ENCODE measurements at regions not wholly inside any gene's neighbourhood (a gene's known extent, or its start where the extent isn't known, plus 50 kb on each side); places are given as distances from the start of the nearest gene placed in this dataset.

DNA sequence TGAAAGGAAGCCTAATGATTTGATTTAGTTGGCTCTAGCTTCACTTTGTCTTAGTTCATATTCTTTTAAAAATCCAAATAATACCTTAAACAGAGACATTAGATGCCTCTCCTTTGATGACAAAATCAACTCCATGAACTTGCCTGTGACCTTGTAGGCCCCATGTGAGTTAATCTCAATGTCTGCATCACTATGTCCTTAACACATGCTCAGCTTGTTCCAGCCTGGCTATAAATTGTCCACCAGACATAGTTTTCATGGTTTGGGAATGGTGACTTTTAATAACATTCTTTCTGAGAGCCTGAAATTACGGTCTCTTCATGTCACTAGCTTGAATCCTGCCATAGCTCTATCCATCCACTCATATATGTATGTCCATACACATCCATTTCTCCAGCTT, 656.3 kb upstream of the IGFBP3 start:
- DNase-seq (ENCODE audit: low read depth) = no peak

DNA sequence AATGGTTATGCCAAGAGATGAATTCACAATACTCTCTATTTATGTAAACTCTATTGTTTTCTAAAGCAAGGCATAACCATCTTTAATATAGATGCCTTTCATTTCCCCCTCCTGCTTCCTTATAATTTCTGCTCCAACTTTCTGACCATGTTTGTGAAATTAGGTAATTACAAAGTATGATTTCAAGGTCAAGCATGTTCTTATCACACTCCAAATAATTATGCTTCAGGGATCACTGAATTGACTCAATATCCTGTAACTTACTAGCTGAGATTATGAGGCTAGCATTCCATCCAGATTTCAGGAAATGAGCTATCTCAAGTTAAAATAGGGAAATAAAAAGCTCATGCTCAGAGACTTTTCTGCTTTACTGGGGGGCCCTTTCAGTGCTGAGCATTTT, 655.9 kb upstream of the IGFBP3 start:
- DNase-seq (ENCODE audit: low read depth) = peak; percentile 59

DNA sequence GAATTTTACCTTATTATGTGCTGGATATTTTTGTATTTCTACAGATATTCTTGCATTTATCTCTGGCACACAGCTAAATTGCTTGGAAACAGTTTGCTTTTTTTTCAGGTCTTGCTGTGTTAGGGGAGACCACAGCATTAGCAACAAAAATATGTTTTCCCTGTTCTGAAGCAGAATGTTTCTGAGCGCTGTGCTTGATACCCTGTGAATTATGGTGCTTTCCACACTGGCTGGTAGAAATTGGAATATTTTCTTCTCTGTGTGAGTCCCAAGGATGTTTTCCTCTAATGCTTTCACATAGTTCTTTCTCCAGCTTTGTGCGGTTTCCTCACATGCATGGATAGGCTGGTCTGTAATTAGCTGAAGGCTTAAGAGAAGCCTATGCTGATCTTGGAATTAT, 651.6 kb upstream of the IGFBP3 start:
- DNase-seq (ENCODE audit: low read depth) = no peak

DNA sequence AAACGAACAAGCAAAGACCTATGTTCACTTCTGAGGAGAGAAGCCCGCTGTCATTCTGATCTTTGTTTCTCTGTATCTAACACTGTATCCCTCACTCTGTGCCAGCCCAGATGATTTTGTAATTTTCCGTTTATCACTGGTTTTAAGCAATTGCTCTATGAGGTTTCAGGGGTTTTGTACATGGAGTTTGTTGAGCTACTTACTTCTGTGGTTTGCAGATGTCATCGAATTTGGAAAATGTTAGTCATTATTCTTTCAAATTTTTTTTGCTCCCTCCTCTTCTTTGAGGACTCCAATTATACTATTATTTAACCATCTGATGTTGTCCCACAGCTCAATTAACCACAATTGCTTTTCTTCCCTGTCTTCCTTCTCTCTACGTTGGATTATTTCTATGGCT, 650.9 kb upstream of the IGFBP3 start:
- no peak for DNase-seq (ENCODE audit: low read depth)

DNA sequence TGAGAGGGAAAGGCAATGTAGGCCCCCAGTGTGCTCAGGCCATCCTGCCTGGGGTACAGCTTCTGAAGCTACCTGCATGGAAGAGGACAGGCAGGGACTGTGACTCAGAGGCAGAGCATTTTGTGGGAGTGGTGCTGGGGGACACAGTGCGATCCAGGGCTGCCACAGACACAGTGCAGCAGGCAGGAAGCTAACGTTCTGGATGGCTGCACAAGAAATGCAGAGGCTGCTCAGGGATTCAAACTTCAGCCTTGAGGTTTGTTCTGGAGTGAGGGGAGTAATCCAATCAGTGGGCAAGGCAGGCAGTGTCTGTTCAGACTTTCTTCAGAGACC, 648.0 kb upstream of the IGFBP3 start:
- DNase-seq (ENCODE audit: low read depth) = peak; percentile 87

DNA sequence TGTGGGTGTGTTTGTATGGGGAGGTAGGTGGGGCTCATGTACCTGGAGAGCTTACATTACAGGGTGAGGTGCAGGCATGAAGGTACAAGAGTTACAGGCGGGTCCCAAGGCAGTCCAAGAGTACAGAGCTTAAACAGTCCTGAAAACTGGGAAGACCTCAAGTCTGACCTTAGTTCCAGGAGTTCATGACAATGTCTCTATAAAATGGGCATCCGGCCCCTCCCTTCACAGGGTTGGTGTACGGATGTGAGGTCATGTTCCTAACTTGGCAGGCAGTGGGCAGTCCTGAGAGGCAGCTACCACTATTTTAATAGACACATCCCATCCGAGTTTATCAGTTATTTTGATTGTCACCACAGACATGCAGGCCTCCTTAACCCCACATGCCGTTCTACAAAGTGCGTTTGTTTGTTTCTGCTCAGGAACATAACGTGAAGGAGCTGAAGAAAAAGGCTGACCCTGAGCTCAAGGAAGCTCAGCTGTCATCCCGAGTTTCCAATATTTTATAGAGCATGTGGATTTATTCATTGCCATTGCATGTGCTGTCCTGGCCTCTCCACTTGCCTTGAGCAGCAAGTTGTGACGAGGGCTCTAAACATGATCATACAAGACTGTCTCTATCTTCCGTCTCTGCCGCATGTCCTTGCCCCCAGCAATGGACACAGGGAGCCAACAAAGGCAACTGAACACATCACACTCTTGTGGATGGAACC, 647.5 kb upstream of the IGFBP3 start:
- peak; percentile 39 for DNase-seq (ENCODE audit: low read depth)

DNA sequence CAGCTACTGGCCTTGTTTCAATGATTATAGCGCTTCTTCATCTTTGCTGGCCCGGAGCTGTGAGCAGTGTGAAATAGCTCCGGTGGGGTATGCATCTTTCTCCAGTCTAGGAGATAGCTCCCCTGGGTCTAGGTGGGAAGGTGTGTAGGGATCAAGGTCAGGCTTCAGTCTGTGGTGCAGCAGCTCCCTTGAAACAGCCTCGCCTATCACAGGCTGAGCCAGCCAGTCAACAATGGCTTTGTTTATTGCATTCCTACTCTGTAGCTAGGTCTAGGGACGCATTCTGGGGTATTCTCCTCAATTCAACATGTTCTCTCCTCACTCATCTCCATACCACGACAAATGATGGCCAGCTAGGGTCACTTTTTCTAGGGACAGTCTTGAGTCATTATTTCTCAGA, 646.8 kb upstream of the IGFBP3 start:
- no peak for DNase-seq (ENCODE audit: low read depth)

DNA sequence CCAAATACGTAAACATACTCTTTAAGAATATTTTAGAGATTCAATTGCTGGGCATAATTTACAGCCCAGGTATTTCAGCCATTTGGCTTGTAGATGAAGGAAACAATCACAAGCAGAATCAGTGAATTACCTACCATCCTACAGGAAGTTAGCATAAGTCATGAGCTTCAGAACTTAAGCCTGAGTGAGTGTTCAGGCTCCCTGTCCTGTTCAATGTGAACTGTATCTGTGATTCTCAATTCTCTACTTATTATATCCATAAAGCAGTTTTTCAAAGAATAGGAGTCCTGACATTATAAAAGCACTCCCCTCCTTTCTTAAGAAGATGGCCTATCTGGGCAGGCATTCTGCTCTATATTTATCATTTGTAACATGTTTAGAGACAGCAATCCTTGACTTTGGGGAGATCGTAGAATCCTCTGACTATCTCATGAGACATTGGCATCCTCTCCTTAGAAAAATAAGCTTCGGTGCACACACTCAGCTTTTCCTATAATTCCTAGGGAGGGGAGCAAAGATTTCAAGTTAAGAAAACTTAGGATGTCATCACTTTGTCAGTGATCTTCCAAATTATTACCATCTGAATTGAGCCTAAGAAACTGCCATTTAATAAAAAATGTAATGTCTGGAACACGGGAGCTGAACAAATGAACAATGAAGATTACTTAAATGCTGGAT, 645.2 kb upstream of the IGFBP3 start:
- DNase-seq (ENCODE audit: low read depth) = no peak

- no peak for DNase-seq (ENCODE audit: low read depth)
Observed at GRCh38 chr7:46565253-46566096, 644.4 kb upstream of the IGFBP3 start.

DNA sequence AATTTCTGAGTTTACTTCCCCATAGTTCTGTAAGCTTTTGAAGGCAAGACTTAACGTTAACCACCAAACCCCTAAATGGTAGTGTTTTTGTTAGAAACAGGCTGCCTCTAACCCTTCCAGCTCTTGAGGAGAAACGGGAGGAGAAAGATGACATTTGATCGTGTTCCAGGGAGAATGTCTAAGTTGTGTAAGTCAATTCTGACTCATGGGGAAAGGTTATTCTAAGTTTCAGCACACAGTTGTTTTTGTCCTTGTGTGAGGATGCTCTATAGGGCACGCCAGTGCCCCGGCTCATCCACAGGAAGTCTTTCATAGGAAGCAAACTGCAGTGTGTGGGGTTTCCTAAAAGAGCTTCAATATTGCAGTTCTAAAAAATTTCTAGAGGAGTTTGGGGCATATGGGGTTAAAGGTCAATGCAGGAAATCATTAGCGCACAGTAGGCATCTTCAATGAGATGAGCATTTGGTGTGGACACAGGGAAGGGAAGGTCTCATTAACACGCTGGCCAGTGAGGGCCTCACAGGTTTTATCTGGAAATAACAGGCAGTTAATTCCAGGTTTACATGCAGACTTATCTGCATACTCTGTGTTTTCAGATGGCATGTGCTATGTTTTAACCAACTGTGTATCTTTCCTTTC, 638.2 kb upstream of the IGFBP3 start:
- peak; percentile 51 for DNase-seq (ENCODE audit: low read depth)

DNA sequence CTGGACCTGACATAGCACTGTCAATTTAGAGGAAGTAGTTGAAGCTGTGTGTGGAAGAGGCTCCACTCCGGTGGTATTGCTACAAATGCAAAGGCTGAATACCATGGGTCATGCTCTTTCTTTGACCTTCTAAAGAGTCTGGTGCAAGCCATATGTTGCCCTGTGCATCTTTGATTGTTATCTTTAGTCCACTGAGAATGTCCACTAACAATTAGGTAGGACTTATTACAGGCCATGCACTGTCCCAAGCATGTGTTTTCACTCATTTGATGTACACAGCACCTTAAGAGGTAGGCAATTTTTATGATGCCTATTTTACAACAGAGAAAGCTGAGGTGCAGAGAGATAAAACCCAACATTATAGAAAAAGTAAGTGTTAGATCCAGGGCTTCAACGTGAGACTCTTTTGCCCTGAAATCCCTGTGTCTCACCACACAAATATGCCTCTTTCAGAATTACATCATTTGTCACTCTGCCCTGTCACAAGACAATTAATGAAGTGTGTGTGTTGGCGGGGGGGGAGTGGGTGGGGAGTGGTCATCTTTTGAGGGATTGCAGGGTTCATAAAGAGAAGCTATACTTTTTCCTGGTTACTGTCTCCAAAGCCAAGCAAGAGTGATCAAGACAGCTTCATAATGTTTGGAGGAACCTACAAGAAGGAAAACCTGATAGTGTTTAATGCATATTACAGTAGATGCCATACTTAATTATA, 637.6 kb upstream of the IGFBP3 start:
- DNase-seq (ENCODE audit: low read depth) = peak; percentile 59

DNA sequence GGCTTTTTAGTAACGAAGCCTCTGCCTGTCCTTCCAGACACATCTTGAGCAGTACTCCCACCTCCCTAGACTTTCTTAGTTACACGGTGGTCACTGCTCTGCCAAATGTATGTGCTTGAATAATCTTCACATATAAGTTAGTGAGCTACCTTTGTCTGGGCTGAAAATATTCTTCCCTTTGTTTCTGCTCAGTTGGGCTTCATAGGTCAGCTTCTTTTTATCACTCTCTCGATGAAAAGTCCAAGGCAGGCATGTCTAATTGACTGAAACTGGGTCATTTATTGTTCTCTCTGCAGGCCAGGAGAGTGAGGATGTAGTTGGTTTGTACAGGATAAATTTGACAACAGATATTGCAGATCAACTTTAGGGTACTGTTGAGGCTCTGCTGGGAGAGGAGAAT, 636.7 kb upstream of the IGFBP3 start:
- DNase-seq (ENCODE audit: low read depth) = no peak

DNA sequence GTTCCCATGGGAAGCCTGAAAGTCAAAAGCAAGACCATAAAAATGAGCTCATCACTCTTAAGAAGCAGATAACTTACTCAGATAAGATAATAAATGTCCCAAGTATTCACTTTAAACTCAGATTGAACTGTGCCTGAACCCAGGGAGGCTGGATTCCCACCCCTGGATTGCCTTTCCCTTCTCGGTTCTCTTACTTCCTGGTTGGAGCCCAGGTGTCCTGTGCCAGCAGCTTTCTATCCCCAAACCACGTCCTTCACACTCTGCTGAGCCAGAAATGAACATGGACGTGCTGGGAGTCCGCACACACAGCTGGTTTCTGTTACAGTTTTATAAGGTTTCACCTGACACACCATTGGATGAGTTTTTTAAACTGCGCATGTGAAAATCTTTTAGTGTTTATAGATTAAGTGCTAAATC, 636.2 kb upstream of the IGFBP3 start:
- peak; percentile 48 for DNase-seq (ENCODE audit: low read depth)

- DNase-seq (ENCODE audit: low read depth) = peak; percentile 70
Observed at GRCh38 chr7:46554688-46555422, 633.8 kb upstream of the IGFBP3 start.

- DNase-seq (ENCODE audit: low read depth) = no peak
Observed at GRCh38 chr7:46551603-46552002, 630.5 kb upstream of the IGFBP3 start.

DNA sequence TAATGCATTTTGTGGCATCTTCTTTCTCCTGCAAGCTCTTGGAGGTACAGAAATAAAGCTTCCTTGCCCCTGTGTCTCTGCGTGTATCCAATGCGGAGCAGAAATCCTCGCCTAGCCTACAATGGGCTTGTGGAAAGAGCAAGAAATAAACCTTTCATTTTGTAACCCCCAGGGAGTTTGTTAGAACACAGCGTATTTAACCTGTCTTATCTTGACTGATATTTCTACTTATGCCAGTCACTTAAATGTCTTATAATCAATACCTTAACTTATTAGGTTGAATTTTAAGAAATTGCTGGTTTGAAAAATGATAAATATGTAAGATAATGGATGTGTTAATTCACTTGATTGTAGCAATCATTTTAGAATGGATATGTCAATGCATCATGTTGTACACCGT, 629.8 kb upstream of the IGFBP3 start:
- no peak for DNase-seq (ENCODE audit: low read depth)

GRCh38 chr7:46549892-46550639, 629.0 kb upstream of the IGFBP3 start:
- DNase-seq (ENCODE audit: low read depth) = no peak

GRCh38 chr7:46549347-46549746, 628.3 kb upstream of the IGFBP3 start:
- no peak for DNase-seq (ENCODE audit: low read depth)

DNA sequence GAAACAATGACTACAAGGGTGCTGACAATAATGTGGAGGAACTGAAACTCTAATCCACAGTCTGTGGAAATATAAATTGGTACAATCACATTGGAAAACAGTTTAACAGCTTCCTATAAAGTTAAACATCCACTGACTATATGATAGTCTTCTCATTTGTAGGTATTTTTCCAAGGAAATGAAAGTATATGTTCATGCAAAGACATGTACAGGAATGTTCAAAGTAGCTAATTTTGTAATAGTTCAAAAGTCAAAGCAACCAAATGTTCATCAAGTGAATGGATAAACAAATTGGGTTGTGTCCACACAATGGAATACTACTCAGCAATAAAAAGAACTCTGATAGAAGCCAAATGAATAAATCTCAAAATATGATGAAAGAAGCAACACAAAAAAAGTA, 626.0 kb upstream of the IGFBP3 start:
- DNase-seq (ENCODE audit: low read depth) = no peak

- peak; percentile 84 for DNase-seq (ENCODE audit: low read depth)
Observed at GRCh38 chr7:46545790-46546189, 624.7 kb upstream of the IGFBP3 start.
